ENCODE measurements at regions not wholly inside any gene's neighbourhood (a gene's known extent, or its start where the extent isn't known, plus 50 kb on each side); places are given as distances from the start of the nearest gene placed in this dataset.

GRCh38 chr11:79942090-79942489, 501.3 kb upstream of the TENM4 start:
- intact Hi-C loops (cut with DNase I) = no loop called here
- DNase-seq = no peak

DNA sequence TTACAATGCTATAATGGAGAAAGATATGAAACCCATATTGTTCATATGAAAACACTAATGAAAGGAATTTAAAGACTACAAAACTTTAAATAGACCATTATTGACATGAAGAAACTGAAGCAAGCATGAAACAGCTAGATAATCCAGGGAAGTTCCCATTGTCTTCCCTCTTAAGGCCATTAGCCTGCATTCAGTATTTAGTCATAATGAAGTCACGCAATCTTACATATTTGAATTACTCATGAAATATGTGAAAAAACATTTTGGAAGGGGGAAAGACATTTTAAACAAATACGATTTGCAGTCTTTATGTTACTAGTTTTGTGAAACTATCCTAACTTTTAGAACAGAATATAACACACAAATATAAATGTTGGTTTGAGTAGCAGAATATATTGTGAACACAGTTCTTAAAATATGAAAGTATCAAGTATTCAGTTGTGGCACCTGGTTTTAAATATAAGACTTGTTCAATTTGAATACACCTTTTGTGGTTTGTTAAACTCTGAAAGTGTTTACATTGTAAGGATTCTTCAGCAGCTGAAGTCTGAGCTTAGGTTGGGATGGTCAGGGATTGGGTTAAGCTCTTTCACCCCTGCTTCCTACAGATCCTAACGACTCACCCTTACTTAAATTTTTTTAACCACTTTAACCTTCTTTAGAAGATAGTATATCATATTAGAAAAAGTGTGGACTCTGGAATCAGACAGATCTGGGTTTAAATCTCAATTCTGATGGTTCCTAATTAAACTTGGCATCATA, 500.3 kb upstream of the TENM4 start:
- DNase-seq = no peak
- intact Hi-C loops (cut with DNase I) = no loop called here

- DNase-seq = no peak
- intact Hi-C loops (cut with DNase I) = no loop called here
Observed at GRCh38 chr11:79940165-79940564, 499.3 kb upstream of the TENM4 start.

DNA sequence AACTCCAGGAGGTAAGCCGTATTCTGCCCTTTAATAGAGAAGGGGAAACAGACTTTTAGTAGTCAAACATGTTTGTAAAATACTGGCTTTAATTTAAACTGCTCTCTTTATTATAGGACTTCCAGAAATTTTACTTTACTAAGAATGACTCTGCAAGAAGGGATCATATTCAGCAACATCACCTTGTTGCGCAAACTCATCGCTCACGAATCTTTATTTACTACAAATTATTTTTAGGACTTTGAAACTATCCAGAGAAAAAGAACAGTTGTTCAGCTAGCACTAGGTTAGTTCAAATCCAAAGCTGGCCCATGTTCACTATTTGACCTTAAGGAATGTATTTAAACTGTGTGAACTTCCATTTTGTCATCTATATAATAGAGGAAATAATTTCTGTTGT, 498.3 kb upstream of the TENM4 start:
- intact Hi-C loops (cut with DNase I) = no loop called here

GRCh38 chr11:79937676-79938334, 497.0 kb upstream of the TENM4 start:
- intact Hi-C loops (cut with DNase I) = no loop called here
- DNase-seq = no peak

More for the DNA sequence above, 498.3 kb upstream of the TENM4 start:
- no peak for DNase-seq

DNA sequence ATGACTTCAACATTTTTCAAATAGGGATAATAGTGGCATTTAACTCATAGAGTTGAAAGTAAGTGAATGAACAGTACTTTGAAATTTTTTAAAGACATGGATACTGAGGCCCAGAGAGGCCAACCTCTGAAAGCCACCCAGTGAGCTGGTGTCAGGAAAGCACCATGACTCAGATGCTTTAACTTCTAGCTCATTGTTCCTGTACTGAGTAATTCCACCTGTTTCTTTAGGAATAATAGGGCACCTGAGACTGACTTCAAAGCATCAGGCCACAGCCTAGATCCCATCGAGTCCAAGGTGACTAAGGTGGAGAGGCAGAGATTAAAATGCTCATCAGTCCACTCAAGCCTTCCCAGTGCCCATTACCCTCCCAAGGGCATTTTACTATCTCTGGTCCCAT, 491.8 kb upstream of the TENM4 start:
- intact Hi-C loops (cut with DNase I) = no loop called here
- DNase-seq = no peak

GRCh38 chr11:79931692-79932091, 490.9 kb upstream of the TENM4 start:
- intact Hi-C loops (cut with DNase I) = no loop called here
- DNase-seq = no peak

GRCh38 chr11:79926707-79927106, 485.9 kb upstream of the TENM4 start:
- no peak for DNase-seq
- intact Hi-C loops (cut with DNase I) = no loop called here

- DNase-seq = no peak
- intact Hi-C loops (cut with DNase I) = no loop called here
Observed at GRCh38 chr11:79925570-79925969, 484.7 kb upstream of the TENM4 start.

DNA sequence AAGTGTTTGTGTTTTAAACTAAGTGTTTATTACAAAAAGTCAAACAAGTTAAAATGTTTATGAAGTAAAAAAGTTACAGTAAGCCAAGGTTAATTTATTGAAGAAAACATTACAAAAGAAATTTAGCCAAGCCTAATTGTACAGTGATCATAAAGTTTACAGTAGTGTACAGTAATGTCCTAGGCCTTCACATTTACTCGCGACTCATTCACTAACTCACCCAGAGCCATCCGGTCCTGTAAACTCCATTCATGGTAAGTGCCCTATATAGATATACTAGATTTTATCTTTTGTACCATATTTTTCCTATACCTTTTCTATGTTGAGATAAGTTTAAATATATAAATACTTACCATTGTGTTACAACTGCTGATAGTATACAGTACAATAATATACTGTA, 481.8 kb upstream of the TENM4 start:
- intact Hi-C loops (cut with DNase I) = no loop called here
- DNase-seq = no peak

GRCh38 chr11:79920480-79920879, 479.6 kb upstream of the TENM4 start:
- intact Hi-C loops (cut with DNase I) = no loop called here
- no peak for DNase-seq

GRCh38 chr11:79919350-79919749, 478.5 kb upstream of the TENM4 start:
- DNase-seq = no peak
- intact Hi-C loops (cut with DNase I) = no loop called here

DNA sequence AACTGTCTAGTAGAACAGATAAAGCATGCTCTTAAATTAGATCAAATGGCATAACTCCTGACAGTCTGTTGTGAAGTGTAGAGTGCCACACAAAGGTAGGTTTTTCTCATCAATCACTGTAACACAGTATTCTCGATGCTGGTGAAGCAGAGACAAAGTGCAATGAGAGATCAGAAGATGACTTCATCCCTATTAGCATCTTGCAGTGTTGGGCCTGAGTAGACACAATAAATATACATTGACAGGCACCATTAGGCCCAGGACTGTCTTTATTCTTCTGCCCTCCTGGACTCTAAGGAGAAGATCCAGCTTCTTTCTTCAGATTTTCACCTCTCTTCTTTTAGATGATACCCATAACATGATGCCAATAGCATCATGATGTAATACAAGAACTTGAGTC, 478.0 kb upstream of the TENM4 start:
- intact Hi-C loops (cut with DNase I) = no loop called here
- DNase-seq = no peak

DNA sequence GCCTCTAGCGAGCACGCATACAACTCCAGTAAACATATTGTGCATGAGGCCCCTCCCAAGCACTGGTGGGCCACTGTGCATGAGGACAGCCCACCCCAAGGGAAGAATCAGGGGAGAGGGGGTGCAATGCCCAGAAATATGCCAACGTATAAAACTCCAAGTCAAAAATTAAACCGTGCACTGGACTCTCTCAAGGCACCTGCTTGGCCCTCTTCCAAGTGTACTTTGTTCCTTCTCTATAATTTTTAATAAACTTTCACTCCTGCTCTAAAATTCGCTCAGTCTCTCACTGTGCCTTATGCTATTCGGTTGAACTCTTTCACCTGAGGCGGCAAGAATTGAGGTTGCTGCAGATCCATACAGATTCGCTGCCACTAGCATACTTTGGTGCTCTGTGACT, 465.3 kb upstream of the TENM4 start:
- intact Hi-C loops (cut with DNase I) = no loop called here
- no peak for DNase-seq

DNA sequence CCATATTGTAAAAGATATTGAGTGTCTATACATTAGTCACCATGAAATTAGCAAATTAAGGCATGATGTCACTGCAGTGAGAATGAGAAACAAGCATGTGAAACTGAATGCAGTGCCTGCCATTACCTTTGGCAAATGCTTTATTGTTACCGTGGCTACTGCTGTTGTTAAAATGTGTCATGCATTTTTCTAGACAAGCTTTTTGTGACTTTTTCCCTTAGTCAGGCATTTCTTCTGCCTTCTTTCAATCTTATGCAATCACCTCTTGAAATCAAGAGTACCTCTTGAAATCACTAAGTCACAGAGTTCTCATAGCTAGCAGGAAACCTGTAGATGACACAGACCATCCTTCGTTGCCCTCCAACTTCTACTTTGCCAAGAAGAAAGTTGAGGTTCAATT, 461.7 kb upstream of the TENM4 start:
- intact Hi-C loops (cut with DNase I) = no loop called here
- no peak for DNase-seq

DNA sequence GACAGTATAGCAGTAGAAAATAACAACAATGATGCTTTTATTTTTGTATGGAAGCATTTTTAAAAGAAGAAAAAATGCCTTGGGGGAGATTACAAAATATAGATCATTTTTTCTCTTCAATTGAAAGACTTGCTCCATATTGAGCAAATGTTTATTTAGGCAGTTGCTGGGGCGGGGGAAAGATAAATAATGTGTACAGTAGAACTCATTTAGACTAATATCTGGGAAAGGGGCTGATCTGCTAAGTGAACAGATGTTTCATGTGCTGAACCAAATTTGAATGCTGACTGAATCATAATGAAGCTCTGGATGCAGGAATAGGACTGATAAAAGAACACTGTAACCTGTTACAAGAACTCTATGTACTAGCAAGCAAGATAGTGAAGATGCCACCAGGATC, 457.1 kb upstream of the TENM4 start:
- DNase-seq = no peak
- intact Hi-C loops (cut with DNase I) = no loop called here

GRCh38 chr11:79896258-79896657, 455.4 kb upstream of the TENM4 start:
- intact Hi-C loops (cut with DNase I) = no loop called here
- DNase-seq = no peak

- DNase-seq = no peak
- intact Hi-C loops (cut with DNase I) = no loop called here
Observed at GRCh38 chr11:79894111-79894510, 453.3 kb upstream of the TENM4 start.

DNA sequence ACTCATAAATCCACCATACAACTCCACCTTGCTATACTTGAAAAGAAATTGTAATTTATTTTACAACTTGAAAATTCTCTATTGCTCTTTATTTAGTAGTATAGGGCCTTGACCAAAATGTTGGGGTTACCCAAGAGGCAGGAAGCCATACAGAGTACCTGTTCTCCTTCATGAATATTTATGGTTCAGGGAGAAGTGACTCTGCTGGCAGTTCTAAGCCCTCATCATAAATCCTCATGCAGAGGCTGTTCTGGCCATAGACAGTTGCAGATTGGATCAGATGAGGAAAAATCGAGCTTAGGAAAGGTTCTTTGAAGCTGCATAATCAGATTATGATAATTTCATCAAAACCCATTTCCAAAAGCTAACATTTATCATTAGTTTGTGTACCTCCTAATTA, 449.4 kb upstream of the TENM4 start:
- DNase-seq = no peak
- intact Hi-C loops (cut with DNase I) = no loop called here

GRCh38 chr11:79864882-79865281, 424.1 kb upstream of the TENM4 start:
- intact Hi-C loops (cut with DNase I) = no loop called here
- DNase-seq = no peak

DNA sequence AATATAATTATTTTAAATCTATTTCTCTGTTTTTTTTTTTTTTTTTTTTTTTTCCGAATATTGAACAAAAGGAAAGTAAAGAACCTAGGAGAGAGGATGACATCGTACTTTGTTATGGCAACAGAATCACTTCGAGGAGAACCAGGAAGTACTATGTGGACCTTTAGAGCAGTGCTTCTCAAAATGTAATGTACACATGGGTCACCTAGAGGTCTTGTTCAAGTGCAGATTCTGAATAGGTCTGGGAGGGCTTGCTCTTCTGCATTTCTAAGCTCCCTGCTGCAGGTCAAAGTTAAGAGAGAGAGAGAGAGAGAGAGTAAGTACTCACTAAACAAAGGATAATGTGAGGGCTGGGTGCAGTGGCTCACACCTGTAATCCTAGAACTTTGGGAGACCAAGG, 419.5 kb upstream of the TENM4 start:
- intact Hi-C loops (cut with DNase I) = no loop called here
- no peak for DNase-seq

- intact Hi-C loops (cut with DNase I) = no loop called here
- peak in 1 of 10 donors; percentile 70 for DNase-seq
Observed at GRCh38 chr11:79857377-79858214, 416.8 kb upstream of the TENM4 start.
